H1 (cell line): ENCODE measurements at regions not wholly inside any gene's neighbourhood (a gene's known extent, or its start where the extent isn't known, plus 50 kb on each side); places are given as distances from the start of the nearest gene placed in this dataset.

ENCODE experiments used
- BACH1 ChIP-seq: IDR thresholded peaks from 2 replicates; pipeline ENCODE4 v1.6.1; 2012; ENCODE audit warnings: low read length, improper control_type of control experiment
- BCL11A ChIP-seq, 2 experiments: IDR thresholded peaks; one replicate each; pipeline ENCODE4 v1.6.1; 2011; ENCODE audit warnings: low read depth in 2 of 2, low read length in 2 of 2, mild to moderate bottlenecking in 2 of 2
- CBX5 ChIP-seq: fragments of 300-800, 300-1000 bp; sonication (generic); IDR thresholded peaks from 2 replicates; pipeline ENCODE4 v1.7.1; 2016; ENCODE audit warnings: antibody characterized with exemption, low read length, low read depth
- CHD1 ChIP-seq: IDR thresholded peaks from 2 replicates; pipeline ENCODE4 v1.6.1; 2012; ENCODE audit warnings: low read depth, low read length, improper control_type of control experiment
- CTBP2 ChIP-seq: IDR thresholded peaks from 2 replicates; pipeline ENCODE4 v1.7.0; 2011; ENCODE audit warnings: borderline replicate concordance, mild to moderate bottlenecking, moderate library complexity, mixed read lengths, low read length; ENCODE audit not compliant: insufficient read depth, insufficient read length
- EGR1 ChIP-seq: IDR thresholded peaks from 2 replicates; pipeline ENCODE4 v1.6.1; 2011; ENCODE audit warnings: low read depth, low read length, borderline replicate concordance
- EP300 ChIP-seq, 2 experiments: IDR thresholded peaks; 1 replicate in 1 of 2; 2 replicates in 1 of 2; pipeline ENCODE4 v1.6.1; 2011 to 2012; ENCODE audit warnings: low read depth in 2 of 2, low read length in 2 of 2, mild to moderate bottlenecking in 2 of 2, borderline replicate concordance in 1 of 2, inconsistent platforms in 1 of 2, moderate library complexity in 1 of 2
- EZH2 ChIP-seq: fragments of 200-600 bp; sonication (generic); IDR thresholded peaks from 2 replicates; pipeline ENCODE4 v1.7.1; 2012; ENCODE audit warnings: low read depth, mild to moderate bottlenecking, moderate library complexity, low read length, inconsistent platforms; ENCODE audit not compliant: severe bottlenecking
- HDAC2 ChIP-seq, 2 experiments: fragments of 300-600 bp in 1 of 2; sonication (generic) in 1 of 2; IDR thresholded peaks; 2 replicates each; pipeline ENCODE4 v1.6.1; 2011 to 2012; ENCODE audit warnings: low read depth in 2 of 2, low read length in 2 of 2, mild to moderate bottlenecking in 2 of 2, moderate library complexity in 2 of 2, borderline replicate concordance in 1 of 2, inconsistent platforms in 1 of 2
- HDAC6 ChIP-seq: IDR thresholded peaks from one replicate; pipeline ENCODE4 v1.7.1; 2012; ENCODE audit warnings: low read depth, mild to moderate bottlenecking, inconsistent platforms, low read length, moderate library complexity
- NANOG ChIP-seq: IDR thresholded peaks from 2 replicates; pipeline ENCODE4 v1.6.1; 2011; ENCODE audit warnings: low read length, low read depth, mild to moderate bottlenecking, inconsistent platforms; ENCODE audit not compliant: insufficient read depth, poor library complexity, severe bottlenecking
- POLR2A ChIP-seq, 2 experiments: IDR thresholded peaks; 1 replicate in 1 of 2; 2 replicates in 1 of 2; pipeline ENCODE4 v1.6.1; 2011; ENCODE audit warnings: low read depth in 2 of 2, low read length in 2 of 2, mild to moderate bottlenecking in 2 of 2; ENCODE audit errors: control extremely low read depth in 1 of 2
- RNF2 ChIP-seq: fragments of 200-900, 300-1000 bp; sonication (generic); IDR thresholded peaks from 2 replicates; pipeline ENCODE4 v1.7.1; 2016; ENCODE audit warnings: borderline replicate concordance, low read depth, mild to moderate bottlenecking, antibody characterized with exemption, low read length; ENCODE audit not compliant: poor library complexity, severe bottlenecking; ENCODE audit errors: missing control alignments
- SAP30 ChIP-seq: fragments of 300-600 bp; sonication (generic); IDR thresholded peaks from 2 replicates; pipeline ENCODE4 v1.7.1; 2012; ENCODE audit warnings: low read length, moderate library complexity, mild to moderate bottlenecking, inconsistent platforms; ENCODE audit not compliant: insufficient read depth, insufficient replicate concordance
- SIRT6 ChIP-seq: IDR thresholded peaks from one replicate; pipeline ENCODE4 v1.7.1; 2012; ENCODE audit warnings: low read length, inconsistent platforms
- SIX5 ChIP-seq: IDR thresholded peaks from 2 replicates; pipeline ENCODE4 v1.6.1; 2011; ENCODE audit warnings: mild to moderate bottlenecking, low read depth, low read length
- SP2 ChIP-seq: IDR thresholded peaks from 2 replicates; pipeline ENCODE4 v1.6.1; 2012; ENCODE audit warnings: mild to moderate bottlenecking, low read length, inconsistent platforms
- TAF1 ChIP-seq: IDR thresholded peaks from 2 replicates; pipeline ENCODE4 v1.6.1; 2011; ENCODE audit warnings: mild to moderate bottlenecking, low read depth, low read length
- TBP ChIP-seq: IDR thresholded peaks from 2 replicates; pipeline ENCODE4 v1.6.1; 2011; ENCODE audit warnings: low read depth, low read length, improper control_type of control experiment
- TF ChIP-seq, protein P1 (sequence below): IDR thresholded peaks from 2 replicates; pipeline ENCODE4 v1.6.1; 2012; ENCODE audit warnings: inconsistent platforms
- TF ChIP-seq, protein P2 (sequence below): IDR thresholded peaks from 2 replicates; pipeline ENCODE4 v1.6.1; 2011; ENCODE audit warnings: low read depth, mild to moderate bottlenecking, low read length; ENCODE audit not compliant: insufficient read depth
- TF ChIP-seq, protein P3 (sequence below): IDR thresholded peaks from 2 replicates; pipeline ENCODE4 v1.6.1; 2011; ENCODE audit warnings: low read length, improper control_type of control experiment

DNA sequence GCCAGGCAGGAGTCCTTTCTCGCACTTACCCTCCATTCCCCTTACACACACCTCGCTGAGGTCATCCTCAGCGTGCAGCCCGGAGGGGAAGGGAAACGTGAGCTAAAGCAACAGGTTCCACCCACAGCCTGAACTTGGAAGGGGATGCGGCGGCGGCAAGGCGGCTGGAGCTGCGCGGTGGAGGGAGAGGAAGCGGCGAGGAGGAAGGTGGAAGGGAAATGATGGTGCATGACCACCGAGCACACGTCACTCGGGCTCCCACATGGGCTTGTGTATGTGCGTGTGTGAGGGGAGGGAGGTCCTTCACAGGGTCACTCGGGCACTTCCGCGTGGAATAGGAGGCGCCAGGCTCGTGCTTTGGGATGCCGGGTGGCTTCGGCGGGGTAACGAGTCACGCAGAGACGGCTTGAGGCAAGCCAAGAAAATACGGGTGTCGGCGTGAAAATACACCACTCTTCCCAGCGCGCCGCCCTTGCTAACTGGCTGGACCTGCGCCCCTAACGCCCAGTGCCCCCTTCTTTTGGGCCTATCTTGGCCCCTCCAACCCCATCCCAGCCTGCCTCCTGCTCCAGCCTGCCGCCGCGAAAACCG lies 225.5 kb upstream of the IL12A start (continued):
- TF ChIP-seq, protein P1, sequence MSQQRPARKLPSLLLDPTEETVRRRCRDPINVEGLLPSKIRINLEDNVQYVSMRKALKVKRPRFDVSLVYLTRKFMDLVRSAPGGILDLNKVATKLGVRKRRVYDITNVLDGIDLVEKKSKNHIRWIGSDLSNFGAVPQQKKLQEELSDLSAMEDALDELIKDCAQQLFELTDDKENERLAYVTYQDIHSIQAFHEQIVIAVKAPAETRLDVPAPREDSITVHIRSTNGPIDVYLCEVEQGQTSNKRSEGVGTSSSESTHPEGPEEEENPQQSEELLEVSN, result peak; percentile 60; the same call in 1 of the 2 replicates
- no peak for TF ChIP-seq BCL11A (IDR thresholded peaks at IDR 0.05; ENCODE audit: low read depth in 2 of 2, low read length in 2 of 2)
- no peak for TF ChIP-seq EP300 (IDR thresholded peaks at IDR 0.05; ENCODE audit: borderline replicate concordance in 1 of 2, low read depth in 2 of 2, low read length in 2 of 2)
- no peak for TF ChIP-seq NANOG
- TF ChIP-seq TBP, result peak; percentile 30; the same call in 1 of the 2 replicates
- peak in 1 of 2 experiments; percentile 66; a peak in 1 of 3 replicates for TF ChIP-seq POLR2A (IDR thresholded peaks at IDR 0.05; ENCODE audit: control extremely low read depth in 1 of 2, low read depth in 2 of 2, low read length in 2 of 2)
- TF ChIP-seq CTBP2, result peak; percentile 19
- TF ChIP-seq CBX5, result no peak
- TF ChIP-seq RNF2, result no peak
- no peak for TF ChIP-seq HDAC6
- no peak for TF ChIP-seq EZH2
- no peak for TF ChIP-seq SP2
- TF ChIP-seq SIX5, result no peak
- peak in 1 of 2 experiments; percentile 84; a peak in 1 of 4 replicates for TF ChIP-seq HDAC2 (IDR thresholded peaks at IDR 0.05; ENCODE audit: borderline replicate concordance in 1 of 2, low read depth in 2 of 2, low read length in 2 of 2)
- TF ChIP-seq EGR1, result no peak
- TF ChIP-seq, protein P2, sequence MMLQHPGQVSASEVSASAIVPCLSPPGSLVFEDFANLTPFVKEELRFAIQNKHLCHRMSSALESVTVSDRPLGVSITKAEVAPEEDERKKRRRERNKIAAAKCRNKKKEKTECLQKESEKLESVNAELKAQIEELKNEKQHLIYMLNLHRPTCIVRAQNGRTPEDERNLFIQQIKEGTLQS, result no peak
- TF ChIP-seq TAF1, result peak; percentile 42; the same call in 1 of the 2 replicates
- TF ChIP-seq, protein P3, sequence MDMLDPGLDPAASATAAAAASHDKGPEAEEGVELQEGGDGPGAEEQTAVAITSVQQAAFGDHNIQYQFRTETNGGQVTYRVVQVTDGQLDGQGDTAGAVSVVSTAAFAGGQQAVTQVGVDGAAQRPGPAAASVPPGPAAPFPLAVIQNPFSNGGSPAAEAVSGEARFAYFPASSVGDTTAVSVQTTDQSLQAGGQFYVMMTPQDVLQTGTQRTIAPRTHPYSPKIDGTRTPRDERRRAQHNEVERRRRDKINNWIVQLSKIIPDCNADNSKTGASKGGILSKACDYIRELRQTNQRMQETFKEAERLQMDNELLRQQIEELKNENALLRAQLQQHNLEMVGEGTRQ, result no peak
- no peak for TF ChIP-seq SIRT6
- TF ChIP-seq BACH1, result peak; percentile 33; the same call in 1 of the 2 replicates
- TF ChIP-seq SAP30, result no peak
- TF ChIP-seq CHD1, result no peak
